ENCODE measurements at regions not wholly inside any gene's neighbourhood (a gene's known extent, or its start where the extent isn't known, plus 50 kb on each side); places are given as distances from the start of the nearest gene placed in this dataset.

GRCh38 chr1:221416142-221416541 lies 325.7 kb downstream of the DUSP10 start (continued):
- no peak for TF ChIP-seq EZH2phosphoT487 (IDR thresholded peaks at IDR 0.05; ENCODE audit: borderline replicate concordance, low read depth)
- TF ChIP-seq IRF3 (IDR thresholded peaks at IDR 0.05; ENCODE audit: low read depth, low read length) = no peak
- TF ChIP-seq REST (IDR thresholded peaks at IDR 0.05; ENCODE audit: low read depth, low read length) = no peak
- TF ChIP-seq GATA2 (CRISPR knock-in tag; IDR thresholded peaks at IDR 0.05) = no peak

- Histone ChIP-seq H3K79me2 (ENCODE audit: insufficient read depth) (no peaks in the 10 kb centered on the region), H3K27me3 (ENCODE audit: insufficient read depth) (no peaks in the 10 kb centered on the region), H3F3A (replicated peaks; ENCODE audit: insufficient read depth) (peaks cover 3% of the 10 kb centered on the region), H2AFZ (ENCODE audit: low read depth) (no peak overlapping the region), H3K9me3 (no peaks in the 10 kb centered on the region), H3K9me2 (no peaks in the 10 kb centered on the region), H4K20me1 (ENCODE audit: insufficient read depth) (no peaks in the 10 kb centered on the region), H3K27ac (ENCODE audit: low read depth in 2 of 2, low read length in 1 of 2) (no peak overlapping the region), H3K9ac (no peak overlapping the region), H3K4me2 (no peak overlapping the region), H3K4me3 (ENCODE audit: low read depth in 2 of 2, low read length in 1 of 2) (no peak overlapping the region), H3K36me3 (replicated peaks in 1 of 2; ENCODE audit: control insufficient read depth in 1 of 2, insufficient read depth in 2 of 2, low read length in 1 of 2) (no peaks in the 10 kb centered on the region), H3K4me1 (ENCODE audit: control insufficient read depth in 1 of 2, insufficient read depth in 2 of 2, low read depth in 1 of 2, low read length in 1 of 2) (peaks cover 0 to 3% of the 10 kb centered on the region in 2 experiments; a peak in 2 of 4 replicates)
- TF ChIP-seq TEAD4 (IDR thresholded peaks at IDR 0.05; ENCODE audit: borderline replicate concordance, insufficient read depth) (no peak), USF2 (IDR thresholded peaks at IDR 0.05; ENCODE audit: borderline replicate concordance, low read depth, low read length) (no peak), CHD2 (IDR thresholded peaks at IDR 0.05; ENCODE audit: low read length, partially characterized antibody) (no peak), GATA2 (CRISPR knock-in tag; IDR thresholded peaks at IDR 0.05) (no peak), ELF1 (IDR thresholded peaks at IDR 0.05) (no peak), ZBTB33 (IDR thresholded peaks at IDR 0.05; ENCODE audit: borderline replicate concordance, low read depth) (no peak), PBX3 (IDR thresholded peaks at IDR 0.05) (no peak), YY1 (IDR thresholded peaks at IDR 0.05; ENCODE audit: low read depth) (no peak), MXI1 (IDR thresholded peaks at IDR 0.05; ENCODE audit: low read depth, low read length) (no peak), USF1 (IDR thresholded peaks at IDR 0.05; ENCODE audit: borderline replicate concordance, low read depth) (no peak), EZH2phosphoT487 (IDR thresholded peaks at IDR 0.05; ENCODE audit: borderline replicate concordance, low read depth) (no peak), POLR2AphosphoS5 (IDR thresholded peaks at IDR 0.05; ENCODE audit: low read depth, low read length) (no peak), CTCF (IDR thresholded peaks at IDR 0.05) (no peak), FOXJ3 (CRISPR knock-in tag; IDR thresholded peaks at IDR 0.05) (no peak), RAD21 (IDR thresholded peaks at IDR 0.05; ENCODE audit: low read length) (no peak), RFX5 (IDR thresholded peaks at IDR 0.05; ENCODE audit: low read length) (no peak), TAF1 (IDR thresholded peaks at IDR 0.05; ENCODE audit: borderline replicate concordance, low read depth, low read length) (no peak), RCOR1 (IDR thresholded peaks at IDR 0.05; ENCODE audit: low read length) (no peak)
- CTCF ChIA-PET = no interaction called here
- DNase-seq = no peak
- POLR2A ChIA-PET = no interaction called here
Measured at GRCh38 chr1:221416723-221417122, 325.2 kb downstream of the DUSP10 start.
